SK-N-SH (cell line): ENCODE measurements at regions not wholly inside any gene's neighbourhood (a gene's known extent, or its start where the extent isn't known, plus 50 kb on each side); places are given as distances from the start of the nearest gene placed in this dataset.

ENCODE experiments used
- CTCF ChIA-PET: fragments of 300-600, 350-600 bp; formaldehyde crosslinking; extraction: SDS; loops from one replicate; lab custom pipeline; 2021; lab: Yijun Ruan, JAX
- POLR2A ChIA-PET: fragments of 350-600 bp; sonication (Branson Sonifier 250); formaldehyde crosslinking; extraction: SDS; loops from one replicate; lab custom pipeline; 2020; ENCODE audit warnings: antibody characterized with exemption, inconsistent platforms; lab: Yijun Ruan, JAX
- DNase-seq: peaks from one replicate; pipeline ENCODE4 v3.0.0; 2012
- H2AFZ ChIP-seq: fragments of 200-600 bp; sonication (generic); 2 replicates; pipeline ENCODE4 v1.8.1; 2016; ENCODE audit warnings: antibody characterized with exemption, mild to moderate bottlenecking, low read depth
- H3F3A ChIP-seq: fragments of 200-600 bp; sonication (generic); replicated peaks from 2 replicates; pipeline ENCODE3; 2016; ENCODE audit warnings: antibody characterized with exemption, mild to moderate bottlenecking; ENCODE audit not compliant: insufficient read depth
- H3K27ac ChIP-seq, 2 experiments: fragments of 200-500 bp in 1 of 2; fragments of 200-600 bp in 1 of 2; sonication (Bioruptor generic) in 1 of 2; sonication (generic), shearing (Covaris generic) in 1 of 2; 2 replicates each; pipeline versions ENCODE4 v1.5.1 to v1.6.1; 2014 to 2016; ENCODE audit warnings: low read depth in 2 of 2, inconsistent platforms in 1 of 2, low read length in 1 of 2, mild to moderate bottlenecking in 1 of 2, mixed read lengths in 1 of 2
- H3K27me3 ChIP-seq: fragments of 200-600 bp; sonication (generic), shearing (Covaris generic); 2 replicates; pipeline ENCODE4 v1.6.1; 2016; ENCODE audit warnings: mixed run types; ENCODE audit not compliant: insufficient read depth
- H3K36me3 ChIP-seq, 2 experiments: fragments of 200-500 bp in 1 of 2; fragments of 200-600 bp in 1 of 2; sonication (Bioruptor generic) in 1 of 2; sonication (generic) in 1 of 2; replicated peaks in 1 of 2; 2 replicates each; pipeline versions ENCODE3 to v1.5.1; 2014 to 2016; ENCODE audit warnings: low read length in 1 of 2, mild to moderate bottlenecking in 1 of 2; ENCODE audit not compliant: insufficient read depth in 2 of 2, control insufficient read depth in 1 of 2
- H3K4me1 ChIP-seq, 2 experiments: fragments of 200-500 bp in 1 of 2; fragments of 200-600 bp in 1 of 2; sonication (Bioruptor generic) in 1 of 2; sonication (generic), shearing (Covaris generic) in 1 of 2; 2 replicates each; pipeline versions ENCODE4 v1.5.1 to v1.6.1; 2014 to 2016; ENCODE audit warnings: low read depth in 1 of 2, low read length in 1 of 2, mixed run types in 1 of 2; ENCODE audit not compliant: insufficient read depth in 2 of 2, control insufficient read depth in 1 of 2
- H3K4me2 ChIP-seq: fragments of 200-600 bp; sonication (generic), shearing (Covaris generic); 2 replicates; pipeline ENCODE4 v1.6.1; 2017; ENCODE audit warnings: mixed run types
- H3K4me3 ChIP-seq, 2 experiments: fragments of 200-500 bp in 1 of 2; fragments of 200-600 bp in 1 of 2; sonication (Bioruptor generic) in 1 of 2; sonication (generic), shearing (Covaris generic) in 1 of 2; 2 replicates each; pipeline versions ENCODE4 v1.5.1 to v1.8.1; 2014 to 2016; ENCODE audit warnings: low read depth in 2 of 2, inconsistent platforms in 1 of 2, low read length in 1 of 2, mild to moderate bottlenecking in 1 of 2, mixed read lengths in 1 of 2, moderate library complexity in 1 of 2
- H3K79me2 ChIP-seq: fragments of 200-600 bp; sonication (generic); 2 replicates; pipeline ENCODE4 v1.8.1; 2017; ENCODE audit warnings: mild to moderate bottlenecking; ENCODE audit not compliant: insufficient read depth
- H3K9ac ChIP-seq: fragments of 200-600 bp; sonication (generic); 2 replicates; pipeline ENCODE4 v1.6.1; 2017; ENCODE audit warnings: mixed run types
- H3K9me2 ChIP-seq: fragments of 200-600 bp; sonication (generic); 2 replicates; pipeline ENCODE4 v1.6.1; 2017; ENCODE audit warnings: mixed run types
- H3K9me3 ChIP-seq: fragments of 200-600 bp; sonication (generic); 2 replicates; pipeline ENCODE4 v1.6.1; 2017; ENCODE audit warnings: mixed run types, mild to moderate bottlenecking, moderate library complexity
- H4K20me1 ChIP-seq: fragments of 200-600 bp; sonication (generic); 2 replicates; pipeline ENCODE4 v1.6.1; 2017; ENCODE audit warnings: mild to moderate bottlenecking, mixed run types; ENCODE audit not compliant: insufficient read depth
- CTCF ChIP-seq: fragments of 200-600 bp; sonication (generic); IDR thresholded peaks from 2 replicates; pipeline ENCODE4 v1.6.1; 2017; ENCODE audit warnings: antibody characterized with exemption, mild to moderate bottlenecking, moderate library complexity
- ELF1 ChIP-seq: IDR thresholded peaks from 2 replicates; pipeline ENCODE4 v1.4.0; 2012
- FOSL2 ChIP-seq: IDR thresholded peaks from 2 replicates; pipeline ENCODE4 v1.4.0; 2012; ENCODE audit warnings: low read depth, mild to moderate bottlenecking, moderate library complexity, borderline replicate concordance
- FOXJ3 ChIP-seq: sonication (generic); formaldehyde crosslinking; IDR thresholded peaks from 2 replicates; pipeline ENCODE4 v1.5.1; 2020; ENCODE audit warnings: mild to moderate bottlenecking, missing genetic modification reagents
- FOXM1 ChIP-seq: IDR thresholded peaks from 2 replicates; pipeline ENCODE4 v1.4.0; 2012; ENCODE audit warnings: low read depth, mild to moderate bottlenecking
- GABPA ChIP-seq: IDR thresholded peaks from 2 replicates; pipeline ENCODE4 v1.4.0; 2012; ENCODE audit warnings: low read depth, mild to moderate bottlenecking
- GATA2 ChIP-seq: sonication (generic); formaldehyde crosslinking; IDR thresholded peaks from 2 replicates; pipeline ENCODE4 v1.5.0; 2020; ENCODE audit warnings: mild to moderate bottlenecking, missing genetic modification reagents
- MEF2A ChIP-seq: IDR thresholded peaks from 2 replicates; pipeline ENCODE4 v1.4.0; 2012; ENCODE audit warnings: low read depth, borderline replicate concordance
- MXI1 ChIP-seq: IDR thresholded peaks from 2 replicates; pipeline ENCODE4 v1.6.1; 2012; ENCODE audit warnings: mild to moderate bottlenecking, low read depth, low read length, improper control_type of control experiment
- NFIC ChIP-seq: IDR thresholded peaks from 2 replicates; pipeline ENCODE4 v1.4.0; 2012; ENCODE audit warnings: borderline replicate concordance
- NRF1 ChIP-seq: IDR thresholded peaks from 2 replicates; pipeline ENCODE4 v1.6.1; 2012; ENCODE audit warnings: low read depth, mild to moderate bottlenecking, low read length
- POLR2AphosphoS5 ChIP-seq: IDR thresholded peaks from 2 replicates; pipeline ENCODE4 v1.6.1; 2012; ENCODE audit warnings: low read depth, low read length
- RAD21 ChIP-seq: IDR thresholded peaks from 2 replicates; pipeline ENCODE4 v1.6.1; 2012; ENCODE audit warnings: mild to moderate bottlenecking, low read length
- SMC3 ChIP-seq: IDR thresholded peaks from 2 replicates; pipeline ENCODE4 v1.6.1; 2012; ENCODE audit warnings: low read depth, low read length, improper control_type of control experiment
- TAF1 ChIP-seq: IDR thresholded peaks from 2 replicates; pipeline ENCODE4 v1.6.1; 2012; ENCODE audit warnings: low read depth, mild to moderate bottlenecking, low read length, moderate library complexity, borderline replicate concordance
- TCF12 ChIP-seq: IDR thresholded peaks from 2 replicates; pipeline ENCODE4 v1.4.0; 2012
- USF1 ChIP-seq: IDR thresholded peaks from 2 replicates; pipeline ENCODE4 v1.4.0; 2012; ENCODE audit warnings: low read depth, borderline replicate concordance
- WGBS: methylation state at CpG from one replicate; pipeline ENCODE4 v1.1.6; 2017; ENCODE audit warnings: low lambda C conversion rate; 5-methylcytosine and 5-hydroxymethylcytosine counted together

GRCh38 chr7:142319970-142320369, 62.1 kb upstream of the PRSS58 start:
- no peaks in the 10 kb centered on the region for H3F3A ChIP-seq
- WGBS, result 0% methylated on average over 3 of the region's 3 CpGs
- TF ChIP-seq RAD21 (0 out of 2 replicates have a peak, but pooled peaks have one; percentile 13), GATA2 (no peak), CTCF (peak; percentile 50), TCF12 (no peak), NFIC (no peak), GABPA (no peak)
- H3K4me2 ChIP-seq, result no peak overlapping the region
- no peaks in the 10 kb centered on the region for H4K20me1 ChIP-seq
- no peak overlapping the region for H3K27ac ChIP-seq
- no peak overlapping the region for H3K4me3 ChIP-seq
- no peaks in the 10 kb centered on the region for H3K36me3 ChIP-seq
- no peaks in the 10 kb centered on the region for H3K79me2 ChIP-seq
- POLR2A ChIA-PET, result no interaction called here
- no peaks in the 10 kb centered on the region for H3K4me1 ChIP-seq
- peaks cover 17% of the 10 kb centered on the region; the same call in 1 of the 2 replicates for H3K27me3 ChIP-seq
- CTCF ChIA-PET, result interaction anchor here (1.0 to 3.4 kb wide), 4 partner anchors 8 to 344 kb away, joined by 3 to 12 read pairs (median 4); no protein-coding TSS in a partner anchor
- no peak overlapping the region for H3K9ac ChIP-seq
- H3K9me3 ChIP-seq, result no peaks in the 10 kb centered on the region
- H2AFZ ChIP-seq, result no peak overlapping the region
- no peak for DNase-seq
- H3K9me2 ChIP-seq, result no peaks in the 10 kb centered on the region

- no peak for DNase-seq
- no peak overlapping the region for H3K4me3 ChIP-seq
- no peaks in the 10 kb centered on the region for H4K20me1 ChIP-seq
- H3K79me2 ChIP-seq, result no peaks in the 10 kb centered on the region
- H3K4me1 ChIP-seq, result no peaks in the 10 kb centered on the region
- ChIA-PET POLR2A (no interaction called here), CTCF (interaction anchor here (1.1 to 2.6 kb wide), 5 partner anchors 10 to 338 kb away, joined by 3 to 14 read pairs (median 4); no protein-coding TSS in a partner anchor)
- no peaks in the 10 kb centered on the region for H3F3A ChIP-seq
- peaks cover 56% of the 10 kb centered on the region; the same call in 1 of the 2 replicates for H3K27me3 ChIP-seq
- H3K4me2 ChIP-seq, result no peak overlapping the region
- H3K9me2 ChIP-seq, result no peaks in the 10 kb centered on the region
- H3K9me3 ChIP-seq, result no peaks in the 10 kb centered on the region
- H3K9ac ChIP-seq, result no peak overlapping the region
- no peak overlapping the region for H3K27ac ChIP-seq
- TF ChIP-seq USF1, result no peak
- no peak for TF ChIP-seq ELF1
- no peak for TF ChIP-seq FOXJ3 (CRISPR knock-in tag)
- TF ChIP-seq FOSL2, result no peak
- no peak for TF ChIP-seq TAF1
- no peak for TF ChIP-seq FOXM1
- TF ChIP-seq MXI1, result no peak
- TF ChIP-seq NRF1, result no peak
- TF ChIP-seq SMC3, result no peak
- no peak for TF ChIP-seq MEF2A
- TF ChIP-seq POLR2AphosphoS5, result no peak
- no peak overlapping the region for H2AFZ ChIP-seq
- H3K36me3 ChIP-seq, result no peaks in the 10 kb centered on the region
Observed at GRCh38 chr7:142314281-142314680, 56.4 kb upstream of the PRSS58 start.
